GM10266 (cell line): ENCODE measurements at regions not wholly inside any gene's neighbourhood (a gene's known extent, or its start where the extent isn't known, plus 50 kb on each side); places are given as distances from the start of the nearest gene placed in this dataset.
"Not testable (repeated sequence)": the region's sequence is repeated elsewhere in the genome, so short reads cannot be mapped to it uniquely, and the experiment has no call there.

ENCODE experiments used
- DNase-seq: peaks from one replicate; pipeline ENCODE4 v3.0.0; 2012; ENCODE audit errors: extremely low spot score
- CTCF ChIP-seq: IDR thresholded peaks from 2 replicates; pipeline ENCODE4 v1.5.1; 2012; ENCODE audit warnings: mild to moderate bottlenecking, low read depth; ENCODE audit not compliant: control insufficient read depth, insufficient read depth; ENCODE audit errors: missing control alignments

DNA sequence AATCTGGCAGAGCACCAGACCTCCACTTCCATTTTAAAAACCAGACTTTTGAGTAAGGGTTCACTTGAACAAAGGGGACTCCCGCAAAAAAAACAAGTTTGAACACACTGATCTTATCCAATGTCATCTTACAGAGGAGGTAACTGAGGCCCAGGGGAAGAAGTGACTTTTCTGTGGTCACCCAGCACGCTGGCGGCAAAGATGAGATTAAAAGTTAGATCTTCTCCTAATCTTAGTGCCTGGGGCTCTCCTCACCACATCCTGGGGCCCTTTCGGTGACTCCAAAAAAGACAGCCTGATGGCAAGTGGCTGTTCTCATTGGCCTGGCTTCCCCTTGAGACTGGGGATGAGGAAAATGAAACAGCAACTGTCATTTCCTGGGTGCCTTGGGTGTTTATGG lies 101.8 kb upstream of the ZNF98 start:
- no peak for DNase-seq
- TF ChIP-seq CTCF = no peak

DNA sequence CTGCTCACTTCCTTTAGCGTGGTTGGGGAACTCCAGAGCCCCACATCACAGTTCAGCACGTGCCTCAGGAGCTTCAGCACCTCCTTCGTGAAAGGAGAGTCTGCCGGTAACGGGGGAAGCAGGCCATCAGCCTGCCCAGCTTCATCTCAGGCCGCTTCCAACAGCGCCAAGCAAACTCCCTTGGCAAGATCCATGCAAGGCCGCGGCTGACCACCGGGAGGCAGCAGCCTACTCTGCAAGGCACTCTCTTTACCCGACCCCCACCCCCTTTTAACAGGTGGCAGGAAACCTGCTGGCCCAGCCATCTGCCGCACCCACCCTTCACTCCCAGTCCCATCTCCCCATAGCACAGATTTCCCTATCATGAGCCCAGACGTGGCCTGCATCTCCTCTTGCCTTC lies 97.4 kb upstream of the ZNF98 start:
- not testable (repeated sequence) for DNase-seq

DNA sequence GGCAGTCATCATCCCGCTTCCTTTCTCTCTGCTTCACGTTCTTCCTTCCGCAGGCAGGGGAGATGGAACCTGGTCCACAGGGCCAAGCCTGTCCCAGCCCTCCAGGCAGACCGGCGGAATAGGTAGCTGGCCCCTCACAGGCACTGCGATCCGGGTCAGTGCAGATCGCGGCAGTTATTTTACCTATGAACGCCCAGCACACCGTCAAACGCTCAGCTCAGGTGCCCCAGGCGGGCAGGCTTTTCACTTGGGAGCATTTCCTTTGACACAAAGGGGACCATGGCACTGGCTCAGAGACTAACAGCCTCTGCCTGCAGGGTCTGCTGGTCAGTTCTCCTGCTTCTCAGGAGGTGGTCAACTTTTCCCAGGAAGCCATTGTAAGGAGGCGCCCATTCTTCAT lies 97.0 kb upstream of the ZNF98 start:
- no peak for DNase-seq
- TF ChIP-seq CTCF = no peak

- TF ChIP-seq CTCF = no peak
Observed at GRCh38 chr19:22517496-22518411, 95.6 kb upstream of the ZNF98 start.

GRCh38 chr19:22515435-22515834 lies 93.3 kb upstream of the ZNF98 start:
- TF ChIP-seq CTCF = no peak
- DNase-seq = no peak

More at GRCh38 chr19:22517496-22518411, 95.6 kb upstream of the ZNF98 start:
- DNase-seq = no peak

DNA sequence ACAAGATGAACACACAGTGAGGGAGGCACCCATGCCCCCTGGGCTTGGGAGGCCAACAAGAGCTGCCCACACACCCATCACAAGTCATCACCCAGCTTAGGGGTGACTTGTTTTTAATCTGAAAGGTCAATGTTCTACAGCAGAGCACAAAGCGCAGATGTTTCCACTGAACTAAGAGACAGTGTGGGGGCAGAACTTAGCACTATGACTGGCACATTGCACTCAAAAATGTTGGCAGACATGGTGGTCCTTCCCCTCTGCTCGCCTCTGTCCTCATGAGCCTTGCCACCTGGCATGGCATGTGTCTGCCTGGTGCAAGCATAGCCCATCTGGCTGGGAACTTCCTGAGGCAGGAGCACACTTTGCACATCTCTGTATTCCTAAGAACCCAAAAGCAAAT lies 81.4 kb upstream of the ZNF98 start:
- no peak for DNase-seq
- TF ChIP-seq CTCF = no peak

DNA sequence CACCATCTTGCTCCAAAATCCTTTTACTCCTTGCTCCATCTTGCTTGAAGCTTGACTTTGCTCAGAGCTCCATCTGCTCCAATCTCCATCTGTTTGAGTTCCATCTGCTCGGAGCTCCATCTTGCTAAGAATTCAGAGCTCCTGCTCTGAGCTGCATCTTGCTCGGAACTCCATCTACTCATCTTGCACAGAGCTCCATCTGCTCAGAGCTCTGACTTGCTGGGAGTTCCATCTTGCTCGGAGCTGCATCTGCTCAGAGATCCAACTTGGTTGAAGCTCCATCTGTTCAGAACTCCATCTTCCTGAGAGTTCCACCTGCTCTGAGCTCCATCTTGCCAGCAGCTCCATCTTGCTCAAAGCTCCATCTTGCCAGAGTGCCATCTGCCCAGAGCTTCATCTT lies 80.6 kb upstream of the ZNF98 start:
- DNase-seq = no peak
- TF ChIP-seq CTCF = no peak

DNA sequence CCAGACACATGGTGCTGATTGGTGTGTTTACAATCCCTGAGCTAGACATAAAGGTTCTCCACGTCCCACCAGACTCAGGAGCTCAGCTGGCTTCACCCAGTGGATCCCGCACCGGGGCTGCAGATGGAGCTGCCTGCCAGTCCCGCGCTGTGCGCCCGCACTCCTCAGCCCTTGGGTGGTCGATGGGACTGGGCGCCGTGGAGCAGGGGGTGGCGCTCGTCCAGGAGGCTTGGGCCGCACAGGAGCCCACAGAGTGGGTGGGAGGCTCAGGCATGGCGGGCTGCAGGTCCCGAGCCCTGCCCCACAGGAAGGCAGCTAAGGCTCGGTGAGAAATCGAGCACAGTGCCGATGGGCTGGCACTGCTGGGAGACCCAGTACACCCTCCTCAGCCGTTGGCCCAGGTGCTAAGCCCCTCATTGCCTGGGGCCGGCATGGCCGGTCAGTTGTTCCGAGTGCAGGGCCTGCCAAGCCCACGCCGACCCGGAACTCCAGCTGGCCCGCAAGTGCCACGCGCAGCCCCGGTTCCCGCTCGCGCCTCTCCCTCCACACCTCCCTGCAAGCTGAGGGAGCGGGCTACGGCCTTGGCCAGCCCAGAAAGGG lies 76.8 kb upstream of the ZNF98 start:
- DNase-seq = not testable (repeated sequence)
